Breast epithelium (tissue), 4 donors: ENCODE measurements at regions not wholly inside any gene's neighbourhood (a gene's known extent, or its start where the extent isn't known, plus 50 kb on each side); places are given as distances from the start of the nearest gene placed in this dataset.
A peak's percentile ranks its signal among the peaks of the same experiment; 100 is the strongest.

ENCODE experiments used
- DNase-seq, 2 donors: peaks; one replicate each; pipeline ENCODE4 v3.0.0-alpha.2; 2019; ENCODE audit warnings: low spot score in 2 of 2
- H3K27ac ChIP-seq, 2 donors: fragments of 200-600 bp; sonication (generic) in 1 of 2; one replicate each; pipeline ENCODE4 v1.5.1; 2016 to 2019; ENCODE audit warnings: mild to moderate bottlenecking in 1 of 2
- H3K27me3 ChIP-seq, 2 donors: fragments of 200-600 bp; sonication (generic) in 1 of 2; one replicate each; pipeline versions ENCODE4 v1.5.1 to v1.6.0; 2017 to 2019; ENCODE audit warnings: control low read depth in 1 of 2, mild to moderate bottlenecking in 1 of 2
- H3K36me3 ChIP-seq: fragments of 200-600 bp; one replicate; pipeline ENCODE4 v1.5.1; 2019
- H3K4me1 ChIP-seq, 2 donors: fragments of 200-600 bp; sonication (generic); one replicate each; pipeline ENCODE4 v1.5.1; 2016 to 2019; ENCODE audit warnings: control low read depth in 1 of 2
- H3K4me3 ChIP-seq, 3 donors: fragments of 200-600 bp; sonication (generic); 1 replicate in 2 of 3; 2 replicates in 1 of 3; pipeline ENCODE4 v1.5.1; 2016 to 2019; ENCODE audit warnings: mild to moderate bottlenecking in 3 of 3, moderate library complexity in 2 of 3
- H3K9me3 ChIP-seq, 2 donors: fragments of 200-600 bp; sonication (generic) in 1 of 2; one replicate each; pipeline ENCODE4 v1.5.1; 2016 to 2019; ENCODE audit warnings: control low read depth in 1 of 2
- POLR2A ChIP-seq: fragments of 450-650 bp; IDR thresholded peaks from one replicate; pipeline ENCODE4 v1.6.1; 2016; ENCODE audit warnings: antibody characterized with exemption, mild to moderate bottlenecking, moderate library complexity
- POLR2AphosphoS5 ChIP-seq, 3 donors: sonication (generic); formaldehyde crosslinking; IDR thresholded peaks; one replicate each; pipeline ENCODE4 v1.6.1; 2017; ENCODE audit warnings: antibody characterized with exemption in 3 of 3
- intact Hi-C: fragments of 100-400 bp; cut with DNase I; formaldehyde crosslinking; loops from one replicate; pipeline ENCODE4 v1.15.1; 2023; ENCODE audit warnings: low total_unique reads
- TF ChIP-seq, protein P1 (sequence below), 3 donors: fragments of 450-650 bp; IDR thresholded peaks; one replicate each; pipeline ENCODE4 v1.5.1; 2016 to 2017; ENCODE audit warnings: antibody characterized with exemption in 3 of 3, mild to moderate bottlenecking in 3 of 3, moderate library complexity in 3 of 3

DNA sequence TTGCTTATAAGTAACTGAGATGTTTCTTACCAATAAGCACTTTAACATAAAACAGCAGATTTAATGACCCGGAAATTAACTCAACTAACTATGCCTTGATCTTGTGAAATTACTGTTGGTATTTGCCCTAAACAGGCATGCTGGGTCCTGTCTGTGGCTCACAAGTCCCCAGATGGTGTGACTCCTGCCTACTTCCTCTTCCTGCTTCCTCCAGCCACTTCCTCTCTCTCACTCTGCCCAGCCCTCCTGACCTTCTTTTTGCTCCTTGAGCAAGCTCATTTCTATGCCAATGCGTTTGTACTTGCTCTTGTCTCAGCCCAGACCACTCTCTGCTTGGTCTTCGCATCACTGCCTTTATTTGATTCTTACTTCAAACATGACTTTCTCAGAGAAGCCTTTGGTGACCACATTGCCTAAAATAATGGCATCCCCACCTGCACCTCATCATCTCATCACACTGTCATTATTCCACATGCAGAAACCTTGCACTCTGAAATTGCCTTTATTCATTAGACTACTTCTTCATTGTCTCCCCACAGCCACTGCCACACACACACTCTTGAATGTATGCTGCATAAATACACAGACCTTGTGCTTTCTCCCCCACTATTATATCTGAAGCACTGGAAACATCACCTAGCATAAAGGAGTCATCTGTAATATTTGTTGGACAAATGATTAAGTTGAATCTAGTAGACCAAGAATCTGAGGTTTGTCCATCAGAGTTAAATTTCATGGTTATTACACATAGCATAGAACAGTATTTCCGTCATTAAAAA is 256.3 kb upstream of the SEMA6D start:
- H3K27me3 ChIP-seq = no peaks in the 10 kb centered on the region
- H3K4me1 ChIP-seq = no peaks in the 10 kb centered on the region
- no peak for DNase-seq
- H3K9me3 ChIP-seq = no peaks in the 10 kb centered on the region
- TF ChIP-seq POLR2AphosphoS5 (IDR thresholded peaks at IDR 0.05) (no peak), POLR2A (no peak)
- TF ChIP-seq, protein P1, sequence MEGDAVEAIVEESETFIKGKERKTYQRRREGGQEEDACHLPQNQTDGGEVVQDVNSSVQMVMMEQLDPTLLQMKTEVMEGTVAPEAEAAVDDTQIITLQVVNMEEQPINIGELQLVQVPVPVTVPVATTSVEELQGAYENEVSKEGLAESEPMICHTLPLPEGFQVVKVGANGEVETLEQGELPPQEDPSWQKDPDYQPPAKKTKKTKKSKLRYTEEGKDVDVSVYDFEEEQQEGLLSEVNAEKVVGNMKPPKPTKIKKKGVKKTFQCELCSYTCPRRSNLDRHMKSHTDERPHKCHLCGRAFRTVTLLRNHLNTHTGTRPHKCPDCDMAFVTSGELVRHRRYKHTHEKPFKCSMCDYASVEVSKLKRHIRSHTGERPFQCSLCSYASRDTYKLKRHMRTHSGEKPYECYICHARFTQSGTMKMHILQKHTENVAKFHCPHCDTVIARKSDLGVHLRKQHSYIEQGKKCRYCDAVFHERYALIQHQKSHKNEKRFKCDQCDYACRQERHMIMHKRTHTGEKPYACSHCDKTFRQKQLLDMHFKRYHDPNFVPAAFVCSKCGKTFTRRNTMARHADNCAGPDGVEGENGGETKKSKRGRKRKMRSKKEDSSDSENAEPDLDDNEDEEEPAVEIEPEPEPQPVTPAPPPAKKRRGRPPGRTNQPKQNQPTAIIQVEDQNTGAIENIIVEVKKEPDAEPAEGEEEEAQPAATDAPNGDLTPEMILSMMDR (IDR thresholded peaks at IDR 0.05) = no peak
- no peak overlapping the region for H3K4me3 ChIP-seq
- intact Hi-C loops = loop anchor here (1.0 kb wide), 1 partner anchor 12 kb away; no protein-coding TSS in a partner anchor
- H3K36me3 ChIP-seq = no peaks in the 10 kb centered on the region
- H3K27ac ChIP-seq = no peak overlapping the region

GRCh38 chr15:47461652-47462141 is 255.6 kb upstream of the SEMA6D start:
- no peak for DNase-seq
- H3K27me3 ChIP-seq = no peaks in the 10 kb centered on the region

GRCh38 chr15:47466357-47466756 is 250.9 kb upstream of the SEMA6D start:
- H3K27me3 ChIP-seq = no peaks in the 10 kb centered on the region
- H3K9me3 ChIP-seq = no peaks in the 10 kb centered on the region
- H3K4me3 ChIP-seq = no peak overlapping the region
- TF ChIP-seq POLR2AphosphoS5 (IDR thresholded peaks at IDR 0.05) (no peak), POLR2A (no peak)
- TF ChIP-seq, protein P1 (IDR thresholded peaks at IDR 0.05) = no peak
- no peaks in the 10 kb centered on the region for H3K36me3 ChIP-seq
- H3K27ac ChIP-seq = no peak overlapping the region
- intact Hi-C loops = no loop called here
- DNase-seq = no peak
- H3K4me1 ChIP-seq = no peaks in the 10 kb centered on the region

More at GRCh38 chr15:47461652-47462141, 255.6 kb upstream of the SEMA6D start:
- Histone ChIP-seq H3K36me3 (no peaks in the 10 kb centered on the region), H3K4me1 (no peaks in the 10 kb centered on the region), H3K4me3 (no peak overlapping the region), H3K9me3 (no peaks in the 10 kb centered on the region), H3K27ac (no peak overlapping the region)
- no peak for TF ChIP-seq POLR2A
- TF ChIP-seq, protein P1 (IDR thresholded peaks at IDR 0.05) = no peak
- TF ChIP-seq POLR2AphosphoS5 (IDR thresholded peaks at IDR 0.05) = no peak
- intact Hi-C loops = loop anchor here (1.0 kb wide), 1 partner anchor 12 kb away; no protein-coding TSS in a partner anchor

- H3K4me3 ChIP-seq = no peak overlapping the region
- H3K27me3 ChIP-seq = no peaks in the 10 kb centered on the region
- H3K36me3 ChIP-seq = no peaks in the 10 kb centered on the region
- TF ChIP-seq POLR2AphosphoS5 (IDR thresholded peaks at IDR 0.05) (no peak), POLR2A (no peak)
- TF ChIP-seq, protein P1 (IDR thresholded peaks at IDR 0.05) = no peak
- DNase-seq = no peak
- intact Hi-C loops = no loop called here
- H3K9me3 ChIP-seq = no peaks in the 10 kb centered on the region
- no peak overlapping the region for H3K27ac ChIP-seq
- no peaks in the 10 kb centered on the region for H3K4me1 ChIP-seq
Observed at GRCh38 chr15:47470983-47471382, 246.3 kb upstream of the SEMA6D start.

DNA sequence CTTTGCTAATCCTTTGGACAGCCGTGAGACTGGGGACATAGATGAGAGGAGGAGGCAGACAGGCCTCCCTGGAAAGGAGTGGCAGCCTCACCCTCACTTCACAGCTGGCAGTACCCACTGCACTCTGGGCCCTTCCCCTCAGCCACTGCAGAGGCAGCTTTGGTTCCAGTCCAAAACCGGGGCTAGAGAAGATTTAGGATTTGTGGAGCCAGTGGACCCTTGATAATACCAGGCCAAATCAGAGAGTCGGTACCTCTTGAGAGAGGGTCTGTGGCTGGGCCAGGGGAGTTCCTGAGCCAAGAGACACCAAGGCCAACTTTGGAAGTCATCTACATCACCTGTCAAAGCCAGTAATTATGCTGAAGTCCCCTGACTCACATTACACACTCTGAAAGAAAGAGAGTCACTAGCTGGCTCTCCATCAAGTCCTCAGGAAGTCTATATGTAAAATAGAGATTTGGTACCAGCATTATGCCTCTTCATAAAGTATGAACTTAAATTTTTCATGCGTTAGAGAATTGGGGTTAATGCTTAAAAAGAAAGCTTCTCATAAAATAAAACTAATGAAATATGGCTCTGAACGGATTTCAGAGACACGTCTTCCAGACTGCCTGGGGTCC is 244.1 kb upstream of the SEMA6D start:
- H3K4me1 ChIP-seq = no peaks in the 10 kb centered on the region
- peak overlapping the region; percentile 1 to 54 for H3K27ac ChIP-seq
- no peaks in the 10 kb centered on the region for H3K36me3 ChIP-seq
- no peak overlapping the region for H3K4me3 ChIP-seq
- H3K9me3 ChIP-seq = no peaks in the 10 kb centered on the region
- DNase-seq = no peak
- TF ChIP-seq, protein P1 (IDR thresholded peaks at IDR 0.05) = no peak
- TF ChIP-seq POLR2AphosphoS5 (IDR thresholded peaks at IDR 0.05) (no peak), POLR2A (no peak)
- intact Hi-C loops = no loop called here
- H3K27me3 ChIP-seq = no peaks in the 10 kb centered on the region
